Panc1 (cell line): ENCODE measurements at regions not wholly inside any gene's neighbourhood (a gene's known extent, or its start where the extent isn't known, plus 50 kb on each side); places are given as distances from the start of the nearest gene placed in this dataset.

Experiments used
- ATAC-seq: fragments of 200-7000 bp; cut with Tn5 transposase; 2 replicates; pipeline ENCODE4 v1.9.1; 2020; ENCODE audit warnings: mild to moderate bottlenecking, moderate library complexity
- BruUV-seq: library from RNA; stranded (reverse); fragments of 400-500 nt; replicated peaks from 2 replicates; lab custom pipeline; 2021; lab: Mats Ljungman, UMichigan
- CTCF ChIA-PET: fragments of 300-600 bp; sonication (Branson Sonifier 250); formaldehyde crosslinking; loops from one replicate; lab custom pipeline; 2022; ENCODE audit warnings: antibody characterized with exemption; lab: Charles Lee
- POLR2A ChIA-PET: fragments of 300-600 bp; sonication (Branson Sonifier 250); formaldehyde crosslinking; loops from one replicate; lab custom pipeline; 2022; ENCODE audit warnings: antibody characterized with exemption; lab: Charles Lee
- DNase-seq: peaks from one replicate; pipeline ENCODE4 v3.0.0-alpha.2; 2010; ENCODE audit warnings: low read depth, low spot score
- H3K27ac ChIP-seq: 2 replicates; pipeline ENCODE4 v1.5.1; 2011; ENCODE audit warnings: mild to moderate bottlenecking, low read length, inconsistent platforms
- H3K27me3 ChIP-seq: fragments of 200-500 bp; sonication (Bioruptor generic); 2 replicates; pipeline ENCODE4 v1.6.0; 2014; ENCODE audit warnings: low read length, inconsistent platforms; ENCODE audit not compliant: control insufficient read depth, insufficient read depth
- H3K36me3 ChIP-seq: fragments of 200-500 bp; sonication (Bioruptor generic); 2 replicates; pipeline ENCODE4 v1.5.1; 2014; ENCODE audit warnings: inconsistent platforms, mild to moderate bottlenecking, low read length, moderate library complexity; ENCODE audit not compliant: control insufficient read depth, insufficient read depth
- H3K4me1 ChIP-seq: 2 replicates; pipeline ENCODE4 v1.5.1; 2011; ENCODE audit warnings: inconsistent platforms, mild to moderate bottlenecking, low read length, moderate library complexity; ENCODE audit not compliant: control insufficient read depth, insufficient read depth
- H3K4me3 ChIP-seq, 2 experiments: 2 replicates each; pipeline ENCODE4 v1.5.1; 2011 to 2012; ENCODE audit warnings: low read depth in 2 of 2, low read length in 2 of 2, mild to moderate bottlenecking in 2 of 2, inconsistent platforms in 1 of 2, moderate library complexity in 1 of 2
- H3K9me3 ChIP-seq: fragments of 200-500 bp; sonication (Bioruptor generic); 2 replicates; pipeline ENCODE4 v1.5.1; 2014; ENCODE audit warnings: low read depth, mild to moderate bottlenecking, inconsistent platforms, low read length, moderate library complexity; ENCODE audit not compliant: control insufficient read depth, insufficient read depth
- CTCF ChIP-seq: fragments of 450-650 bp; IDR thresholded peaks from 2 replicates; pipeline ENCODE4 v1.5.1; 2017; ENCODE audit warnings: mild to moderate bottlenecking
- POLR2AphosphoS5 ChIP-seq: IDR thresholded peaks from 2 replicates; pipeline ENCODE4 v1.6.1; 2012; ENCODE audit warnings: mild to moderate bottlenecking, low read depth, low read length, moderate library complexity
- REST ChIP-seq, 2 experiments: IDR thresholded peaks; 2 replicates each; pipeline ENCODE4 v1.6.1; 2011 to 2012; ENCODE audit warnings: low read depth in 2 of 2, control low read depth in 1 of 2, low read length in 1 of 2, mild to moderate bottlenecking in 1 of 2, moderate library complexity in 1 of 2; ENCODE audit not compliant: insufficient read depth in 1 of 2
- SIN3A ChIP-seq: IDR thresholded peaks from 2 replicates; pipeline ENCODE4 v1.6.1; 2012; ENCODE audit warnings: low read depth, mild to moderate bottlenecking, low read length, moderate library complexity, borderline replicate concordance; ENCODE audit not compliant: insufficient read depth
- TCF7L2 ChIP-seq: IDR thresholded peaks from 2 replicates; pipeline ENCODE4 v1.6.1; 2011; ENCODE audit warnings: mild to moderate bottlenecking, low read depth, low read length, inconsistent platforms
- in situ Hi-C: cut with HindIII; loops from 2 replicates; pipeline ENCODE4 v1.10.0; 2016; ENCODE audit warnings: low sequenced_read_pairs, low pct_unique_long_range_greater_than_20kb
- intact Hi-C: fragments of 100-400 bp; cut with micrococcal nuclease; formaldehyde crosslinking; loops from one replicate; pipeline ENCODE4 v1.10.0; 2022; ENCODE audit not compliant: unreplicated experiment

DNA sequence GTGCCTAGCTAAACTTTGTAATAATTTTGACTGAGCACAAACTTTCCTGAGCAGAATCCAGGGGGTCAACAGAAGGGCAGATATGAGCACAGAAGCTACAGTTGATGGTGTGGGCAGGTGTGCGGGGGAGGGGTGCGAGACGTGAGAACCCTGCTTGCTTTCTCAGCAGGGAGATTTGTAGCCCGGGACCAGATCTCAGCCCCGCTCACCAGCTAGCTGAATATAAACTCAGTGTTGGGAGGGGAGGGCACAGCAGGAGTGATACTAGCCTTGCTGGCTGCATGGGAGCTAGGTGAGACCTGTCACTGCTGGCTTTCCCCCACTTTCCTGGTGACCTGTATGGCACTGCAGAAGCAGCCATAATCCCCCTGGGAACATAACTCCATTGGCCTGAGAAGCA is 83.4 kb downstream of the CLDN1 start:
- in situ Hi-C loops (no loop called here), intact Hi-C loops (no loop called here)
- no peak for ATAC-seq
- no TSS peak for BruUV-seq
- CTCF ChIA-PET, result no interaction called here
- Histone ChIP-seq H3K27ac (no peak overlapping the region), H3K4me3 (no peak overlapping the region), H3K4me1 (no peaks in the 10 kb centered on the region), H3K36me3 (no peaks in the 10 kb centered on the region), H3K9me3 (no peaks in the 10 kb centered on the region), H3K27me3 (no peaks in the 10 kb centered on the region)
- POLR2A ChIA-PET, result no interaction called here
- DNase-seq, result no peak
- TF ChIP-seq TCF7L2, result no peak
- TF ChIP-seq REST (IDR thresholded peaks at IDR 0.05; ENCODE audit: insufficient read depth in 1 of 2, low read depth in 2 of 2, low read length in 1 of 2), result no peak
- no peak for TF ChIP-seq POLR2AphosphoS5
- no peak for TF ChIP-seq CTCF
- no peak for TF ChIP-seq SIN3A

DNA sequence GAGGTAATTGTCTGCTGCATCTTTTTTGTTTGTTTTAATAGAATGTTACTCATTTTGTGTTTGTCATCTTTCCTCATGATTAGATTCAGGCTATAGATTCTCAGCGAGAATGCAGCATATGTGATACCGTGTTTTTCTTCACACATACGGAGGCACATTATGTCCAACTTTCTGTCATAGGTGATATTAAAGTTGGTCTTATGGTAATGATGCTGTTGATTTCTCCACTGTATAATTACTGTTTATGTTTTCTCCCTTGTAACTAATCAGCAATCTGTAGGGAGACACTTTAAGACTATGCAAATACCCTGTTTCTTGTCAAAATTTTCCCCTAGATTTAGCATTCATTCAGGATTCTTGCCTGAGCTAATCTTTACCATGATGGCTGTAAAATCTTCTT is 87.6 kb downstream of the CLDN1 start:
- no TSS peak for BruUV-seq
- no peaks in the 10 kb centered on the region for H3K36me3 ChIP-seq
- CTCF ChIA-PET, result no interaction called here
- TF ChIP-seq TCF7L2, result no peak
- TF ChIP-seq CTCF, result no peak
- TF ChIP-seq SIN3A, result no peak
- in situ Hi-C loops, result no loop called here
- H3K27ac ChIP-seq, result no peak overlapping the region
- H3K4me3 ChIP-seq, result no peak overlapping the region
- intact Hi-C loops, result no loop called here
- no peak for ATAC-seq
- H3K27me3 ChIP-seq, result no peaks in the 10 kb centered on the region
- no peaks in the 10 kb centered on the region; the same call in 1 of the 2 replicates for H3K4me1 ChIP-seq
- POLR2A ChIA-PET, result no interaction called here
- no peak for DNase-seq
- H3K9me3 ChIP-seq, result no peaks in the 10 kb centered on the region
